ENCODE measurements at regions not wholly inside any gene's neighbourhood (a gene's known extent, or its start where the extent isn't known, plus 50 kb on each side); places are given as distances from the start of the nearest gene placed in this dataset.

GRCh38 chr13:76397413-76397812 lies 488.8 kb downstream of the KCTD12 start:
- no peak for TF ChIP-seq CTCF (IDR thresholded peaks at IDR 0.05; ENCODE audit: low read length)
- no peak for TF ChIP-seq EZH2 (optimal IDR thresholded peaks at IDR 0.05; ENCODE audit: low read depth, low read length)

Measured in MM.1S (cell line).